ENCODE measurements at regions not wholly inside any gene's neighbourhood (a gene's known extent, or its start where the extent isn't known, plus 50 kb on each side); places are given as distances from the start of the nearest gene placed in this dataset.
"Not testable (repeated sequence)": the region's sequence is repeated elsewhere in the genome, so short reads cannot be mapped to it uniquely, and the experiment has no call there.

DNA sequence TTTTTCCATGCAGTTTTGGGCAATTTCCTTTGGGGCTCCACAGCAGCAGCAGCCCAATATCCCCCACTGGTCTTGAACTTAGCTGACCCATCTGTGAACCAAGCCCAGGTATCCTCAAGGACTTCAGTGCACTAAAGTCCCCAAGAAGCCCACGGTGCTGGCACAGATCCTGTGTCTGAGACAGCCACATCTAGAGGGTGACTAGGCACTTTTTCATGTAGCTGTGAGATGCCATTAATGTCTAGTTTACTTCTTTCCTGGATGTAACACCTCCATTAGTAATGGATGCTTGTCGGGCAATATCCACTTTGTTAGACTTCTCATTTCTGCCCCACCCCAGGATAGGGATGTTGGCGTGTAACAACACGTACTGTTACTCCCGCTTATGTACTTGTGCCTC, 117.9 kb downstream of the GPCPD1 start:
- no peaks in the 10 kb centered on the region for H3K4me1 Mint-ChIP-seq
- H3K4me3 Mint-ChIP-seq: no peak overlapping the region
- H3K9me3 Mint-ChIP-seq: no peaks in the 10 kb centered on the region
- H3K36me3 Mint-ChIP-seq: no peaks in the 10 kb centered on the region
- DNase-seq (ENCODE audit: low spot score in 2 of 2) (no peak), ATAC-seq (ENCODE audit: low read depth) (no peak)
- no peak overlapping the region for H3K27ac Mint-ChIP-seq
- peaks cover 20% of the 10 kb centered on the region for H3K27me3 Mint-ChIP-seq

DNA sequence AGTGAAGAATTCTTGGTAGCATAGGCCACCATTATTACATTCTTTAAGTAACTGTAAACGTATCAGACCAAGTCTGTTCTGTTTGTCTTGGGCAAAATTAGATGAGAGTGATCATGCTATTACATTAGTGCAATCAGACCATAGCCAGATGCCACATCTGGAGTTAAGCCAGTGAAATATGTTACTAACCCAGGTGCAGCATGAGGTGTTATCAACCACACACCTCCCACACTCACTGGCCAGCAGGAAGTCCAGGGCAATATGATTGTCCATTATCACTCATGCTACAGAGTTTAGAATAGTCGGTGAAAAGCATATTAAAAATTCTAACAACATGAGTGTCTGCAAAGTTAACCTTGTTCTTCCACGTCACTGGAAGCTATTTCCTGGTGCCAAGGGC, 119.4 kb downstream of the GPCPD1 start:
- ATAC-seq (ENCODE audit: low read depth): no peak
- H3K4me3 Mint-ChIP-seq: no peak overlapping the region
- no peak overlapping the region for H3K27ac Mint-ChIP-seq
- no peaks in the 10 kb centered on the region for H3K36me3 Mint-ChIP-seq
- H3K4me1 Mint-ChIP-seq: no peaks in the 10 kb centered on the region
- no peak for DNase-seq (ENCODE audit: low spot score in 2 of 2)
- no peaks in the 10 kb centered on the region for H3K9me3 Mint-ChIP-seq
- peaks cover 24% of the 10 kb centered on the region for H3K27me3 Mint-ChIP-seq

DNA sequence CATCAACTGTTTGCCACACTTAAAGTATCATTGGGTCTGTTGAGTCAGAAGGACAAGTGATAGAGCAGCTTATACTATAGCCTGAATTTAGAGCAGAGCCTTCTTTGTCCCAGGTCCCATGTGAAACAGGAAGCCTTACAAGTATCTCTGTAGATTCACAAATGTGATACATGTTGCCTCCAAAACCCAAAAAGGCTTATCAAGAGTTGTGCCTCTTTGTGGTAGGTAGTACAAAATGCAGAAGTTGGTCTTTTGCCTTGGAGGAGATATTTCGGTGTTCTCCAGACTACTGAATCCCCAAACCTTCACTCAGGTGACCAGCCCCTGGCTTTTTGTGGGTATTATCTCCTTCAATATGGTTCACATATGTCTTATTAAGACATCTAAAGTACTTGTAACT, 121.2 kb downstream of the GPCPD1 start:
- ATAC-seq (ENCODE audit: low read depth) (no peak), DNase-seq (ENCODE audit: low spot score in 2 of 2) (no peak)
- H3K9me3 Mint-ChIP-seq: no peaks in the 10 kb centered on the region
- H3K27me3 Mint-ChIP-seq: peaks cover 34% of the 10 kb centered on the region
- H3K27ac Mint-ChIP-seq: no peak overlapping the region
- no peak overlapping the region for H3K4me3 Mint-ChIP-seq
- H3K36me3 Mint-ChIP-seq: no peaks in the 10 kb centered on the region
- no peaks in the 10 kb centered on the region for H3K4me1 Mint-ChIP-seq

DNA sequence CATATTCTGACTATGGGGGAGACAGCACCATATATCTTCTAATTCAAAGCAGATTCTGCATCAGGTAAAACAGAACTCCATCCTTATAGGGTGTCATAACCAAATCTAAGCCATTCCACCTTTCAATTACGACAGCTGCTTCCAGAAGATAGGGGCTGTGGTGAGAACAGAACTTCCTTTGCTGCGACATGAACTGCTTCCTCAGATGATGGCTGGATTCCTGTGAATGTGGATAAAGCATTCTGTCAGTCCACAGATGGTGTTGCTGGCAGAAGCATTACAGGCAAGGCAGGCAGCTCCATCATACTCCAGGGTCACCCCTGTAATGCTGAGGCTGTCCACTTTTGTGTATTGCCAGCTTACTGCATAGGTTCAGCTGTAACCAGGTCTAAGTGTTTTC, 122.0 kb downstream of the GPCPD1 start:
- no peak overlapping the region for H3K27ac Mint-ChIP-seq
- ATAC-seq (ENCODE audit: low read depth): no peak
- DNase-seq (ENCODE audit: low spot score in 2 of 2): no peak
- H3K4me1 Mint-ChIP-seq: no peaks in the 10 kb centered on the region
- H3K36me3 Mint-ChIP-seq: no peaks in the 10 kb centered on the region
- H3K4me3 Mint-ChIP-seq: no peak overlapping the region
- no peaks in the 10 kb centered on the region for H3K9me3 Mint-ChIP-seq
- H3K27me3 Mint-ChIP-seq: peaks cover 31% of the 10 kb centered on the region

DNA sequence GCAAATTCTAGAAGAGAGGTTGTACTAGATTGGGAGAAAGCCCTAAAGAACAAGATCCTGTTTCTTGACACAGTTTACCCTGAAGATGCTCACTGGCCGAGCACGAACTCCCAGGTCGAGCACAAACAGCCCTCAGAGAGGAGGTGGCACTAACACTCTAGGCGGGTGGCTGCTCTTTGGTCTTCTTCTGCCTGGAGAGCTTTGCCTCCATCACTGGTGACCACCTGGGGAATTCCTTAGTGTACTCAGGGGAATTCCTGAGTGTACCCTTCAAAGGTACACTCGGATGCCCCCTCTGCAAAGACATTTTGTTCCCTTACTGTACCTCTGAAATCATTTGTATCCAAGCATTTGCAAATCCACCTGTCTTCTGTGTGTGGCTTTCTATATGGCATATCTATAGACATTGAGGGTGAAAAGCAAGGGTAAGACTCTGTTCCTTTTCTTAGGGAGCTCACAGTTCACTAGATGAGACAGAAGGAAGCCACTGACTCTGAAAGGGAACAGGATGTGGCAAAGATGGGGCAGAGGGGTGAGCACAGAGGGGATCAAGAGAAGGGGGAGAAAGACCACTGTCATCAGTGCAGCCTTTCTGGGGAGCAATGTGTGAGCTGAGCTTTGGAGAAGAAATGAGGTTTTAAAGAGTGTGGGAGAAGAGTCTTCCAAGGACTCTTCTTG, 124.3 kb downstream of the GPCPD1 start:
- Mint-ChIP-seq H3K4me1 (no peaks in the 10 kb centered on the region), H3K9me3 (no peaks in the 10 kb centered on the region), H3K36me3 (no peaks in the 10 kb centered on the region), H3K27me3 (peaks cover 27% of the 10 kb centered on the region), H3K4me3 (no peak overlapping the region), H3K27ac (no peak overlapping the region)
- DNase-seq (ENCODE audit: low spot score in 2 of 2) (no peak), ATAC-seq (ENCODE audit: low read depth) (no peak)

GRCh38 chr20:5484926-5485325, 125.9 kb downstream of the GPCPD1 start:
- no peak for ATAC-seq (ENCODE audit: low read depth)
- Mint-ChIP-seq H3K36me3 (no peaks in the 10 kb centered on the region), H3K4me3 (no peak overlapping the region), H3K4me1 (no peaks in the 10 kb centered on the region), H3K27me3 (peaks cover 25% of the 10 kb centered on the region), H3K9me3 (no peaks in the 10 kb centered on the region), H3K27ac (no peak overlapping the region)
- no peak for DNase-seq (ENCODE audit: low spot score in 2 of 2)

DNA sequence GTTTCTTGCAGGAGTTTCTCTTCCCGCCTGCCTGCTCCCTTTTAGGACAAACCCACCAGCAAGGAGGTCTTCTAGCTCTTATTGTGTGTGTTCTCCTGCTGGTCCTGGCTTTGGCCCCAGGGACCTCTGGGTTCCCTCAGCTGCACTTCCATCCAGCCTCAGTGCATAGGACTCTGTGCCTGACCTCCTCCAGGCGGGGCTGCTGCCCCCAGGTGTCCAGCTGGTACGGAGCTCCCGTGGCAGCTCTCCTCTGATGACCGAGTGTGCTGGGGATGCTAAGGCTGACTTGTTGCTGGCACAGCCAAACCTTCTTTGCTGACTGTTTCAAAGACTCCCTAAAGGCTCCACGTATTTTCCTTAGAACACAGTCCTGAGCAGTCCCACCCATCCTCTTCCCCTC, 126.5 kb downstream of the GPCPD1 start:
- Mint-ChIP-seq H3K4me3 (no peak overlapping the region), H3K9me3 (no peaks in the 10 kb centered on the region), H3K27me3 (peaks cover 25% of the 10 kb centered on the region), H3K36me3 (no peaks in the 10 kb centered on the region), H3K4me1 (peaks cover 3% of the 10 kb centered on the region), H3K27ac (no peak overlapping the region)
- DNase-seq (ENCODE audit: low spot score in 2 of 2): no peak
- no peak for ATAC-seq (ENCODE audit: low read depth)

DNA sequence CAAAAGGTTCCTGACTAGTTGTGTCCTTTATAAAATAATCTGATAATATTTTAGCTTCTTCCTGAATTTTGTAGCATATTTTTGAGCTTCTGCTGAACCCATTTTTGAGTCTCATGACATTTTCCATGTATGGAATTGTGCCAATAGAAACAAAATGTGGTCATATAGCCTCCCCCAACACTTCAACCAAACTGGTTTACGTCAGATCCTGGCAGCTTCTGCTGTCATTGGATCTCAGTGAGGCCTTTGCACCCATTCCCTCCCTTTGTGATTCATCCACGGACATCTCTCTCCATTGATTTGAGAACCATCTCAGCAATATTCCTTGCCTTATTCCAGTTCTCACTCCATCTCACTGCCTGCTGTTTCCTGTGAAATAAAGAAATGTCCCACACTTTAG, 128.0 kb downstream of the GPCPD1 start:
- Mint-ChIP-seq H3K9me3 (no peaks in the 10 kb centered on the region), H3K36me3 (no peaks in the 10 kb centered on the region), H3K4me1 (peaks cover 3% of the 10 kb centered on the region), H3K27me3 (peaks cover 20% of the 10 kb centered on the region), H3K4me3 (no peak overlapping the region), H3K27ac (no peak overlapping the region)
- ATAC-seq (ENCODE audit: low read depth) (no peak), DNase-seq (ENCODE audit: low spot score in 2 of 2) (no peak)

DNA sequence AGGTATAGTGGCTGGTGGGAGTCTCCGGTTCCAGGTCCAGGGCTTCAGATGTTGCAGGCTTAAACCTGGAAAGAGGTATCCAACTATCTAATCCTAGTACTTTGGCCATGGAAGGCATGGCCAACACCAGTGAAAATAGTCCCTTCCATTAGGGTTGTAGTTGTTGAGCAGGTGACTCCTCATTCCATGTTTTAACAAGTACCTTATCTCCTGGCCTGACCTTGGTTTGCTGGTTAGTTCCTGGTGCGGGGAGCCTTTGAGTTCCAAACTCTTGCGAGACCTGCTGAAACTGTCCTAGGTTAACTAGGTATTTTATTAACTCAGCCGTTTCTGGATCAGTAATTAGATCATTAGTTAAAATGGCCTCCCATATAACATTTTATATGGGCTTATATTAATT, 128.9 kb downstream of the GPCPD1 start:
- DNase-seq (ENCODE audit: low spot score in 2 of 2): no peak
- no peaks in the 10 kb centered on the region for H3K36me3 Mint-ChIP-seq

DNA sequence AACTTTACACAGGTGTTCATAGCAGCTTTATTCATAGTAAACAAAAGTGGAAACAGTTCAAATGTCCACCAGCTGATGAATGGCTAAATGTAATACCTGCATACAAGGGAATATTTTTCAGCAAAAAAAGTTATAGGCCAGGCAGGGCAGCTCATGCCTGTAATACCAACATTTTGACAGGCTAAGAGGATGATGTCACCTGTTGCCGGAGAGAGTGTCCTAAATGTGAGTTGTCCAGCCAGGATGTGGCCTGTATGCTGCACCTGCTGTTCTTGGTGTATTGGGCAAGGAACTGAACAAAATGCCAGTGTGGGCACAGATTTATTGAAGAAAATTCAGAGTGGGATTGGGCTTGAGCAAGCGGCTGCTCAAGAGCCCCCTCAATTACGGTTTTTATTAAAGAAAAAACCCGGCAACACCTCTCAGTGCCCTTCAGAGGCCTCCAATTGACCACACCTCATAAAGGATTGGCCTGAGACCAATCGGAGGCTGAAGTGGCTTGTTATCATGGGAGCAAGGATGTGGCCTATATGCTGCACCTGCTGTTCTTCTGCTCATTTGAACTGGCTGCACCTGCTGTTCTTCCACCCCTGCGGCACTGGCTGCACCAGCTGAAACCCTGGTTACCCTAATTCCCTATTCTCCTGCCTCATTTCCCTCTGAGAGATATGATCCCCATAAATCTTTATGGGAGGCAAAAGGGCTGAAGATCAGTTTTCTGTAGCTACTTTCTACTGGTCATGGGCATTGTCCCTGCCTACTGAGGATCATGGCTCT, 129.8 kb downstream of the GPCPD1 start:
- H3K4me3 Mint-ChIP-seq: no peak overlapping the region
- DNase-seq (ENCODE audit: low spot score in 2 of 2) (no peak), ATAC-seq (ENCODE audit: low read depth) (no peak)
- H3K4me1 Mint-ChIP-seq: peaks cover 3% of the 10 kb centered on the region
- H3K27ac Mint-ChIP-seq: no peak overlapping the region
- peaks cover 11% of the 10 kb centered on the region for H3K27me3 Mint-ChIP-seq
- no peaks in the 10 kb centered on the region for H3K36me3 Mint-ChIP-seq
- no peaks in the 10 kb centered on the region for H3K9me3 Mint-ChIP-seq

More for the DNA sequence above, 128.9 kb downstream of the GPCPD1 start:
- Mint-ChIP-seq H3K27me3 (peaks cover 18% of the 10 kb centered on the region), H3K4me3 (no peak overlapping the region), H3K9me3 (no peaks in the 10 kb centered on the region), H3K4me1 (peaks cover 3% of the 10 kb centered on the region), H3K27ac (no peak overlapping the region)
- no peak for ATAC-seq (ENCODE audit: low read depth)

DNA sequence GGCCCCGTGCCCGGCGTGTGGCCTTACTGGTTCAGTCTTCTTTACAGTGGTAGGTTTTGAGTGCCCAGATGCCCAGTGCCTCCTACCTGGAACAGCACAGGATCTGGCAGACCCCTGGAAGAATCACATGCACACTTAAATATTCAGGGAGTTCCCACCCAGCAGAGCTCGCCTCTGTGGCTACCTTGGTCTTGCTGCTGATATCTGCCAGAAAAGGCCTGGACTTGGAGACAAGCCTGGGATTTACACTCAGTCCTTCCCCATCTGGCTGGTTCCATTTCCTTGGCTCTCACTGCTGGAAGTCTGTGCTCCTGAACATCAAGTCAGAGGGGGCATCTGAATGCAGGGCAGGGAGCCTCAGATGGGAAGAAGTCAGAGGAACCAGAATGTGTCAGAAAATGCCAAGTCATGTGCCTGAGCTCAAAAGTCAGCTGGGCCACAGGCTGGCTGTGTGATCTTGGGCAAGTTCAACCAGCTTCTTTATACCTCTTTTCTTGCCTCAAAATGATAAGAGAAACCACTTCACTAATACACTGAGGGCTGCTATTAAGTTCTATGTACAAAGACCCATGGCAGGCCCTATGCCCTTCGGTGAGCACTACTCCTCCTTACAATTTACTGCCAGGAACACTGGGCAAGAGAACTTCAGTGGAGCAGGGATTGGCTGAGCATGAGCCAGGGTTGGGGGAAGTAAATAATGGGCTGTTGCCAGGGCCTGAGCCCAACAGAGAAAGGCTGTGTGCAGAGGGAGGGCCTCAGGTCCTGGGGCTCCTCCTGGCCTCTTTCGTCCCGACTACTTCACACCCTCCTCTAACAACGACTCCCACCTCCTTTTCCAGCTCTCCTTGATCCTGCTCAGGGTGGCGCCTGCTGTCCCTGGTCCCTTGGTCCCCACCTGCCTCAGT, 135.9 kb downstream of the GPCPD1 start:
- no peak for ATAC-seq (ENCODE audit: low read depth)
- Mint-ChIP-seq H3K27me3 (peaks cover 2% of the 10 kb centered on the region), H3K27ac (no peak overlapping the region), H3K9me3 (no peaks in the 10 kb centered on the region), H3K4me3 (no peak overlapping the region), H3K4me1 (peaks cover 3% of the 10 kb centered on the region), H3K36me3 (no peaks in the 10 kb centered on the region)
- DNase-seq (ENCODE audit: low spot score in 2 of 2): no peak

DNA sequence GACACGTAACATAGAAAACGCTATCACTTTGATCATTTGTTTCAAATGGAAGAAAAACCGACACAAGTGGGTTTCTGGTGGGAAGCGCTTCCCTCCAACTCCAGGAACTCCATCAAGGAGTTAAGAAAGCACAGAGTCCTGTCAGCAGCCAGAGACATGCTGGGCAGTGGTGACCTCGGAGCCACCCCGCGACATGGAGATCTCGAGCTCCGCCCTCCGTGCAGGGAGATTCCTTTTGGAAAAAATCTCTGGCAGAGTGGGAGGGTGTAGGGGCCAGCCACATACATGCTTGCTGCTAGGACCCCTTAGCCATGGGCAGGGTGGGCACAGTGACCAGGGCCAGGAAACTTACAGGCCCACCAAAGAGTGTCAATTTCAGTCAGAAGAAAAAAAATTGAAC, 138.9 kb downstream of the GPCPD1 start:
- not testable (repeated sequence) for H3K4me1 Mint-ChIP-seq; H3K36me3 Mint-ChIP-seq; H3K27me3 Mint-ChIP-seq; H3K4me3 Mint-ChIP-seq; DNase-seq (ENCODE audit: low spot score in 2 of 2); ATAC-seq (ENCODE audit: low read depth); H3K9me3 Mint-ChIP-seq; H3K27ac Mint-ChIP-seq

- no peaks in the 10 kb centered on the region for H3K36me3 Mint-ChIP-seq
- DNase-seq (ENCODE audit: low spot score in 2 of 2) (no peak), ATAC-seq (ENCODE audit: low read depth) (no peak)
- H3K9me3 Mint-ChIP-seq: no peaks in the 10 kb centered on the region
- H3K27me3 Mint-ChIP-seq: peaks cover 3% of the 10 kb centered on the region
- H3K27ac Mint-ChIP-seq: no peak overlapping the region
- no peak overlapping the region for H3K4me3 Mint-ChIP-seq
- H3K4me1 Mint-ChIP-seq: no peaks in the 10 kb centered on the region
Observed at GRCh38 chr20:5471368-5471767, 139.4 kb downstream of the GPCPD1 start.

DNA sequence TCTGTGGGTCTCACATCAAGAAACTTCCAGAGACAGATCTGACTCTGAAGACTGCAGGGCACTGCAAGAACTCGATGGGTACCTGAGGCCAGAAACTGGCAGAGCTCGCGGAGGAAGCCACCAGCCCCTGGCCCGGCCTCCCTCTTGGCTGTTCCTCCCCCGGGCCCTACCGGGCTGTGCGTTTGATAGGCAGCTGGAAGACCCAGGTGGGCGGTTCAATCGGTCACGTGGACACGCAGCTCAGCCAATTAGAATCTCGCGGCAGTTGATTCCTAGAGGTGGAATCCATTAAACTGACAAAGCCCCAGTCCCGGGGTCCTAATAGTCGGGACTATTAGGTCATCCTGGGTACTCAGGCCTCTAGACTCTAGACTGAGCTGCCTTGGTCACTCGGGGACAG, 139.9 kb downstream of the GPCPD1 start:
- ATAC-seq (ENCODE audit: low read depth) (no peak), DNase-seq (ENCODE audit: low spot score in 2 of 2) (no peak)
- H3K27me3 Mint-ChIP-seq: peaks cover 3% of the 10 kb centered on the region
- no peak overlapping the region for H3K27ac Mint-ChIP-seq
- H3K4me1 Mint-ChIP-seq: no peaks in the 10 kb centered on the region
- no peak overlapping the region for H3K4me3 Mint-ChIP-seq
- no peaks in the 10 kb centered on the region for H3K9me3 Mint-ChIP-seq
- no peaks in the 10 kb centered on the region for H3K36me3 Mint-ChIP-seq

Data from memory B cell (primary cell).